ENCODE measurements at regions not wholly inside any gene's neighbourhood (a gene's known extent, or its start where the extent isn't known, plus 50 kb on each side); places are given as distances from the start of the nearest gene placed in this dataset.
A peak's percentile ranks its signal among the peaks of the same experiment; 100 is the strongest.

DNA sequence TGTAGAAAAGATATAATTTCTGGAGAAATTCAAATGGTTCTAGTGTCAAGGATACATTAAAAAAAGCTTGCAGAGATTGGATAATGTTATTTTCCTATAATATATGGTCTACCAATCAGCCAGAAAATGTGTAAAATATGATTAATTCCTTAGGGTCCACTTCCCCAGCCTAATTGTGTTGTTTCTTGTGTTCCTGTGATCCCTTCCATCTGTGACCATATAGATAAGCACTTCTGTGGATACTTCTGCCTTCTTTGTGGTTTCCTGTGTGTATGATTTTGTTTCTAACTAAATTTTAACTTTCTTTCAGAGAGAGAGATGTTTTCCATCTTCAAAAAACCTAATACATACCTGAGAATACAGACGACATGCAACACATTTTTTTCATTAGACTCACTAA is 367.1 kb upstream of the PIK3C3 start:
- in situ Hi-C loops (cut with MboI; ENCODE audit: low pct_unique_long_range_greater_than_20kb, low sequenced_read_pairs), result no loop called here

DNA sequence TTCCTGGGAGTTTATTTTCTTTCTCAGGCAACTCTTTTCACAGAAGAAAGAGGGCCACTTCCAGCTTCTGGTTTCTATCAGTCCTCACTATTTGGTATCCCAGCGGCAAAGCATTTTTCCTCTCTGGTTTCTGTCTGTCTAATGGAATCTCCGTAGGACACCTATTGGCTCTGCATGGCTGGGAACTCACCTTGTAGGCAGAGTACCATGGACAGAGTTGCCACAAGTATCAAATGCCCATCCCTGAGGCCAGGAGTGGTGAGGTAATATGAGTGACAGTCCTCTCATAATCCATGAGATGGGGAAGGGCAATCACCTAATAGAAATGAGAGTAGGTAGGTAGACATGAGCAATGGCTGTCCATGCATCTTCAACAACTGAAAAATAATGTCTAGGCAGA is 369.5 kb upstream of the PIK3C3 start:
- DNase-seq, result no peak
- in situ Hi-C loops (cut with MboI; ENCODE audit: low pct_unique_long_range_greater_than_20kb, low sequenced_read_pairs), result no loop called here

More for the DNA sequence above, 367.1 kb upstream of the PIK3C3 start:
- peak; percentile 8 for DNase-seq

DNA sequence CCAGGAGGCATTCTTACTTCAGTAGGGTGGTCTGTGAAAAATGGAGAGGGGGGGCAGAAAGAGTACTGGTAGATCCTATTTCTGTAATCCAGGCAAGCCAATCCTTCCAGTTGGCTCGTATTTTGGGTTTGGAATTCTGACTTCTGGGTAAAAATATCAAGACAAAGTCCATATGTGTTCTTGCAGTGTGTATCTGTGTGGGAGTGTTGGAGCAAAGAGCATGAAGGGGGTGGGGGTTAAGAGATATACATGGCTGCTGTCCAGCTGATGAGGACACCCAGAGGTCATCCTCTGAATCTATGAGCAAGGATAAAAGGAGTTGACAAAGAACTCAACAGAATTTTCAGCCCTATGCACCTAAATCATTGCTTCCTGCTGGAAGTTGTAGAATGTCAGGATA is 375.8 kb upstream of the PIK3C3 start:
- no peak for DNase-seq
- in situ Hi-C loops (cut with MboI; ENCODE audit: low pct_unique_long_range_greater_than_20kb, low sequenced_read_pairs), result no loop called here

DNA sequence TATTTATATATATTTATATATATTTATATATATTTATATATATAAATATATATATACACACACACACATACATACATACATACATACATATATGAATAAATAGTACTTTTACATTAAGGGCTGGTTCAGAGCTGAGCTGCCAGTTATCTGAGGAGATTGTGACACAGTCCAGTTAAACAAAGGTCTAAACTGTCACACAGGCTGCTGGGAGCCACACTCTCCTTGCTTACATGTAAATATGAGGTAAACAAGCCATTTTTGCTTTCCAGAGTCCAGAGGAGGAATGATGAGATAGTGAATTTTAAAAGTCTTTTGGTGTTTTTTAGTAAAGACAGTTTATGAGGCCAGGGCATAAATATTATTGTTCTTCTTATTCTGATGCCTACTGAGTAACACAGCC is 377.5 kb upstream of the PIK3C3 start:
- no peak for DNase-seq
- in situ Hi-C loops (cut with MboI; ENCODE audit: low pct_unique_long_range_greater_than_20kb, low sequenced_read_pairs), result no loop called here

DNA sequence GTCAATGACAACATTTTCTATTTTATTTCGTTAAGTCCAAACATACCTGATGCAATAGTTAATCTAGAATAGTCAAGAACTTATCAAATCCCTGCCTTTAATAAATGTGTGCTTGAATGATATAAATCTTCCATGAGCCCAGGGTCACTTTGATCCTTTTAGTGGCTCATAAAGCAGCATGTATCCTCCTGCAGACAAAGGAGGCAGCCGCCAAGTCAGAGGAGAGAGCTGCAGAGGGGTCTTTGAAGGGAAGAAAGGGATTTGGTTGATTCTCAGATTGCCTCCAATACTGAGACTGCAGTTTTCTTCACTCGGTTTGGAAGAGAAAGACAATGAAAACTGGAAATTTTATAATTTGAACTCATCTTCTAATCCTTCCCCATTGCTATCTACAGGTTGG is 378.4 kb upstream of the PIK3C3 start:
- no peak for DNase-seq
- in situ Hi-C loops (cut with MboI; ENCODE audit: low pct_unique_long_range_greater_than_20kb, low sequenced_read_pairs), result no loop called here

DNA sequence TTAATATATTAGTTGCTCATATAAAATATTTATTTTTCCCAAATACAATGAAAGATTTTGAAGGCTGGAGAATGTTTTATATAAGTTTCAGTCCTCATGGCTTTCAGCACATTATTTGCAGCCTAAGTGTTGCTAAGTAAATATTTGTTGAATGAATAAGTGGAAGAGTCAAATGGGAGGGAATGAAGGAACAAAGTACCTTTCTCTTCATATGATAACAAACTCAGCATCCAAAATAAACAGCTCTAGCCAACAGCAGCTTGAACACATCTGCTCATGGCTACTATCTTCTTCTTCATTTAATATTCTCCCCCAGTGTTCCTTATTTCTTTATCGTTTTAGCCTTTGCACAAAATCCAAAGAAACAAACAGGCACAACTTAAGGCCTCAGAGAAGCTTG is 385.2 kb upstream of the PIK3C3 start:
- DNase-seq, result no peak

DNA sequence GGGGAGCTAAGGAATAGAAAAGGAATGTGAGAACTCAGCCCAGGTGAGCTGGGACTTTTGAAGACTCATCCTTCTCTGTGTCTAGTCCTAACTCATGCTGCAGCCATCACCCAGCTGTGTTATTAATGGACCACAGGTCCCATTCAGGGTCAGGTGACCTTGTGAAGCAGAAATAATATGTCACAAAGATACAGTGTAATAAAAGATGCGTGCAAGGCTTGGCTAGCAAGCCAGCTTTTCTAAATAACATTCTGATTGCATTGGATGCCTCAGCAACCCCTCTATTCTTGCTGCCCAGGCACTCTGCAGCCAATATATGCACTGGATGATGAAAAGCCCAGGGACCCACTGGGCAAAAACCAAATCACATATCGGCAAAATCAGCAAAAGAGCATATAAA is 393.1 kb upstream of the PIK3C3 start:
- no peak for DNase-seq
- in situ Hi-C loops (cut with MboI; ENCODE audit: low pct_unique_long_range_greater_than_20kb, low sequenced_read_pairs), result no loop called here

More for the DNA sequence above, 385.2 kb upstream of the PIK3C3 start:
- in situ Hi-C loops (cut with MboI; ENCODE audit: low pct_unique_long_range_greater_than_20kb, low sequenced_read_pairs), result no loop called here

DNA sequence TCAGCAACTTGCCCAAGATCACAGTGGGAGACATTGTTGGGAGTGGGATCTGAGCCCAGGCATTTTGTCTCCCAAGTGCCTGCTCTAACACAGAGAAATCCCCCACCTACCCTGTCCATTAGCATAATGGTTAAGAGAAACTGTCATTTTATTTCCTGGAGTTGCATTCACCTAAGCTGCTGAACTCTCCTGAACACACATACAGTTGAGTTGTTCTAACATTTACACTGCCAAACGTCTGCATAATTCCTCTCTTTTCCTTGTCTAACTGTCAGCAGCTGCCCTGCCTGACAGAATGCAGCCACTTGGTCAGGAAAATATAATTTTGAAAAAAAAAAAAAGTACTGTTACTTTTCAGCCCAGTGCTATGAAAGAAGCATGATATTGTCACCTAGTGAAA is 396.3 kb upstream of the PIK3C3 start:
- in situ Hi-C loops (cut with MboI; ENCODE audit: low pct_unique_long_range_greater_than_20kb, low sequenced_read_pairs), result no loop called here
- DNase-seq, result no peak

DNA sequence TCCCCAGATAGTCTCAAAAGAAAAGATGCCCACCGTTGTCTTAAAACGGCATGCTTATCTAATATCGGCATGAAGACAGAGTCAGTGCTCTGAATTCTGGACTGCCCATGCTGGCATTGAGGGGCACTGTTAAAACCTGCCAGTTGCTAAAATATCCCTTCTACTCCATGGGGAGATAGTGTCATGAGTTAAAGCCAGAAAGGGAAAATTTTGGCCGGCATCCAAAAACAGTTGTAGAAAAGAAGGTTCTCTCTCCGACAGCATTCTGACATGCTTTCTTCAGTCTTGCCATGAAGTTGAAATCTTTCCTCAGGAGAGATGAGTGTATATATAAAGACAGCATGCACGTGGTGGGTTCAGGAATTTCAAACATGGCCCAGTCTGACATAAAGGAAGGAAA is 401.3 kb upstream of the PIK3C3 start:
- DNase-seq, result no peak
- in situ Hi-C loops (cut with MboI; ENCODE audit: low pct_unique_long_range_greater_than_20kb, low sequenced_read_pairs), result no loop called here

DNA sequence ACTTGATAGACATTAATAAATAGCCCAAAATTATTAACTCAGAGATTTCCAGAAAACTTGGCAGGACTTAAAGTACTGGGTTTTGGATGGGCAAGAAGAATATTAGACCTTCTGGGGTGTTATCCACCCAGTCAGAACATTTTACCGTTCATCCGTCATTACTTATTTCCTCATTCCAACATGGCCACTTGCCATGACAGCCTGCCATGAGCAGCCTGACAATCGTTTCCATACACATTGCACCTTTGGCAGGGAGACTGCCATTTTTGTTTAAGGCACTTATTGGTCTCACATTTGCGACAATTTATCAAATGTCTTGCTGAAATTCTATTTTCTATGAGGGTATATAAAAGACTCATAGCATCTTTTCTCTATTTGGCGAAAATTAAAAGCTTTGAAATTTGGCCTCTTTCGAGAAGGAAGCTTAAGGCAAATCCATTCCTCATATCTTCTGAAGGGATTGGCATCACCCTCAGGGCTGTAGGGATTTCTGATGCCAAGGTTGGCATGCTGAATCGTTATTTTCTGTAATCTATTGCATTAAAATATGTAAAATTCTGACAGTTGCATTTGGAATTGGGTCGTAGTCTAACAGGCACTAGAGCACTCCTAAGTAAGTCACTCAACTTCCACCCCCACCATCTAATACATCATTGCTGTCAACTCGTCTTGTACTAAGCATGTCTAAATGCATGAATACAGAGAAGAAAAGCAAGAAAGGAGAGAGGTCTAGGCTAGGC is 406.3 kb upstream of the PIK3C3 start:
- in situ Hi-C loops (cut with MboI; ENCODE audit: low pct_unique_long_range_greater_than_20kb, low sequenced_read_pairs), result no loop called here
- DNase-seq, result no peak

DNA sequence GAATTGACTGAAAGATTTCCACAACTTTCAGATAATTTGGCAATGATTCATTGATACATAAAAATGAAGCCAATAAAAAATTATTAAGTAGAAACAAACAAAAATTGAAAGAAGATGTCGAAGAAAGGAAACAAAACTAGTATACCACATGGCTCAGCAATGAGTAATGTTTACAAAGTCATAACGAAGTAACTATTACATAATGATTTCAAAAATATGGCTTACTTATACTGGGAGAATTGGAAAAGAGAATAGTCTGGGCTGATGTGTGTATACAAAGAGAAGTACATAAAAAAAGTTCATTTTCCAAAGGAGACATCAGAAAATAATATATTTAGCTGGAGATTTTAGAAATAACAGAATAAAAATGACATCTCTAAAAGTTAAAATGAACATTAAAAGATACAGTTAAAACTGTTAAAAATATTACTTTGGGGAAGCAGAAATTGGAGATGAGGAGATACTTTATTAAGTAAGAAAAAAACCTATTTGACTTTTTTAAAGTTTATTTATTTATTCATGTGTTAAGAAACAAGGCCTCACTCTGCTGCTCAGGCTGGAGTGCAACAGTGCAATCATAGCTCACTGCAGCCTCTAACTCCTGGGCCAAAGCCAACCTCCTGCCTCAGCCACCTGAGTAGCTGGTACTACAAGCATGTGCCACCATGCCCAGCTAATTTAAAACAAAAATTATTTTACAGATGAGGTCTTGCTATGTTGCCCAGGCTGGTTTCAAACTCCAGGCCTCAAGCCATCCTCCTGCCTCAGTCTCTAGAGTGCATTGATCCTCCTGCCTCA is 409.7 kb upstream of the PIK3C3 start:
- in situ Hi-C loops (cut with MboI; ENCODE audit: low pct_unique_long_range_greater_than_20kb, low sequenced_read_pairs), result no loop called here

DNA sequence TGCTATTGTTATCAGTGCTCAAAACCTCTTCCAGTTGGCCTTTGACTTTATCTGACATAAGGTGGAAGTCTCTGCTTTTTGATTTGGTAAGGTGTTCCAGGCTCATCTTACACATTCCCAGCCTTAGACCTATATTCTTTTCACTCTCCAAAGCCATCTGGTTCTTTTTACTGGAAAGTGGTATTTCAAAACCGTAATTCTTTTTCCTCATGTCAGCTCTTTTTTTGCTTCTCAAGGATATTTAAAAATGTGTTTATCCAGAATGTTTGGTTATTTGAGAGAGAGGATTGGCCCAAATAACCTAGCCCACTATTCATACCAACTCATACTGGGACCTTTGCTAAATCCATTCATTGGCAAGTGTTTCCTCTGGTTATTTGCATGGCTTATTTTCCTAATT is 411.2 kb upstream of the PIK3C3 start:
- in situ Hi-C loops (cut with MboI; ENCODE audit: low pct_unique_long_range_greater_than_20kb, low sequenced_read_pairs), result no loop called here
- DNase-seq, result no peak

More for the DNA sequence above, 409.7 kb upstream of the PIK3C3 start:
- DNase-seq, result no peak

DNA sequence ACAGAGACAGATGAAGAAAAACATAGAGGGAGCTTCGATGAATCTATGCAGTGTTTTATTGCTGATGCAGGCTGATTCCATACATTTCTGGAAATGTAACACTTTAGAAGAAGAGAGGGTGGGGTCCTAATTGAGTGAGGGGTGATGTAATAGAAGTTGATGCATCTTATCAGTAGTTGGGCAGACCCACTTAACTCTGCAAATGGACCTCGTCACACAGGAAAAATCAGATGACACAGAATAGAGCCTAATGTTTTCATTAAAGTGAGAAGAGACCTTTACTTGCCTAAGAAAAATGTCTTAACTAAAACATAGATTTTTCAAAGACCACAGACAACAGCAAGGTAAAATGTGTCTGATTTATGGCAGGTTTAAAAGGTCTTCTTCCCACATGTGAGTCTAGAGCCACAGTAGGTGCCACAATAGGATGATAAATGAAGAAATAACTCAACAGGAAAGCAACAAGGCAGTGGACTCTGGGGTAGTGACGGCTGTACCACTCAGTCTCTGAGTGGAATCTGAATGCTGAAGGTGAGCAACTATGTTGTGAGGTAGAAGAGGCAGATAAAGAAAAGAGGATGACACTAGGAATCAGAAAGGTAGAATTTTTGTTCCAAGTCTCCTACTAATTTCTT is 414.7 kb upstream of the PIK3C3 start:
- DNase-seq, result no peak
- in situ Hi-C loops (cut with MboI; ENCODE audit: low pct_unique_long_range_greater_than_20kb, low sequenced_read_pairs), result no loop called here

DNA sequence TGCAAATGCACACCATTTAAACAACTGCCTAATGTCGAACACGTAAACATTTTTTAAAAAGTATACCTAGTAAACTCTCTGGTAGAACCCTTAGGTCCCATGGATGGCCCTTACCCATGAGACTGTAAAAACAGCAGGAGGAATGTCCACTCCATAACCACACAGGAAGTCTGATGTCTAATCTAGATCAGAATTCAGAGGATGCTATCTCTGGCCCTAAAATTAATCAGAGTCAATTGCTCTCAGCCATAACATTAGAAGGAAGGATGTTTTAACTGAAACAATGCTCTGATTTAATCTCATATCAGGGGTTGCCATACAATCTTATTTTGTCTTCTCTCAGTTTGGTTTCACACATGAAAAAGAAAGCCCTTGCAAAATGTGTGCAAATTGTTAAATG is 416.3 kb upstream of the PIK3C3 start:
- no peak for DNase-seq
- in situ Hi-C loops (cut with MboI; ENCODE audit: low pct_unique_long_range_greater_than_20kb, low sequenced_read_pairs), result no loop called here

DNA sequence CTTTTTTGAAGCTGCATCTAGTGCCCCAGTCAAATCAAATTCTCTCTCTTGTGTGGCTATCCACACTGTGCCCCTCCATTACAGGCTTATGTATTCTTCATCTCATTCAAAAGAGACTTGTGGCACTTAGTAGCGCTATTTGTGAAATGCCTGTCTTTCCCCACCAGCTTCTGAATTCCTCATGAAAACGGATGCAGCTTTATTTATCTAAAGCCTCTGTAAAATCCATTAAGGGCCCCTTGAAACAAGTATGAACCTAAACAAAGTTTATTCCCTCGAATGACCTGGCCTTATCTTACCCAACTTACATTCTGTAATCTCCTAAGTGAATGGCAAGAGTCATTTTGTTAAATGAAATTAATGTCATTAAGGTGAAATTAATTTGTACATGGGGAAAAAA is 417.4 kb upstream of the PIK3C3 start:
- no peak for DNase-seq
- in situ Hi-C loops (cut with MboI; ENCODE audit: low pct_unique_long_range_greater_than_20kb, low sequenced_read_pairs), result no loop called here

DNA sequence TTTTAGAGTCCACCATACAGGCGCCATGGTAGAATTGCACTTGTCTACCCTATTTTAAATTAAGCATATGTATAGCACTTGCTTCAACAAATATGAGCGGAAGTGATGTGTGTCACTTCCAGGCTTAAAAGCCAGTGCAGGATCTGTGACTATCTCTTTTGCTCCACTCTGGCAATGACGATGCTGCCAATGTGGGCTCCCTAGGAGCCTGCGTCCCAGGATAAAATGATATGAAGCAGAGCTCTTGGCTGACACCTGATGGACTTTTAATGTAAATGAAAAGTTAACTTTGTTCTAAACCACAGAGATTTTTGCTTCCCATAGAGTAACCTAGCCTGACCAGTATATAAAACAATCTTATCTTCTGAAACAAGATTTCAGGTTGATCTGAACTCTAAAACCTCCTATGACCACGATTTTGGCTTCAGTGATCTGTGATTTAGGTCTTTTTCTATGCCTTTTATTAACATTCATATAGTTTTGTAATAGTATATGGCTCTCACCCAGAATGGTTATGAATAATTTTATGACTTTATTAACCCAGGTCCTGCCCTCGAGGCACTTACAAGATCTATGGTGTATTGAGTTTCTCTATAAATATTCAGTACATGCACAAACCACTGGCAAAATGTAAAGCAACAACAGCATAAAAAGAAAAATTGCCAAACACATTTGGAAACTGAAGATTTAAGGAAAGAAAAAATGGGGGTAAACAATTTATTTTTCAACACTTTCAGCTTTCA is 422.5 kb upstream of the PIK3C3 start:
- DNase-seq, result peak; percentile 2
- in situ Hi-C loops (cut with MboI; ENCODE audit: low pct_unique_long_range_greater_than_20kb, low sequenced_read_pairs), result no loop called here

DNA sequence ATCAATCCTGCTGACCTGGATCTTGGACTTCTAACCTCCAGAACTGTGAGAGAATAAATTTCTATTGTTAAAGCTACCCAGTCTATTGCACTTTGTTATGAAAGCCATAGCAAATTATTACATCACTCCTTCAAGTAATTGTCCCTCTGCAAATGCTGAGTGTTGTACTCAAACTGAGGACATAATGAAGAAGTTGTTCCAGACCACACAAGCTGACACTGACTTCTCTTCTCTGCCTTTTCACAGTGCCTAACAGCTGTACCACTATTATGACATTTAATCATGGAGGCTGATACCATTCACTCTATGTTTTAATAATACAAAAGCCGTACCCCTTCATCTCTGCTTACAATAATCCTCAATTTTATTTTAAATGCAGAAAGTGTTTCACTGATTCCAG is 424.1 kb upstream of the PIK3C3 start:
- in situ Hi-C loops (cut with MboI; ENCODE audit: low pct_unique_long_range_greater_than_20kb, low sequenced_read_pairs), result no loop called here
- DNase-seq, result no peak

DNA sequence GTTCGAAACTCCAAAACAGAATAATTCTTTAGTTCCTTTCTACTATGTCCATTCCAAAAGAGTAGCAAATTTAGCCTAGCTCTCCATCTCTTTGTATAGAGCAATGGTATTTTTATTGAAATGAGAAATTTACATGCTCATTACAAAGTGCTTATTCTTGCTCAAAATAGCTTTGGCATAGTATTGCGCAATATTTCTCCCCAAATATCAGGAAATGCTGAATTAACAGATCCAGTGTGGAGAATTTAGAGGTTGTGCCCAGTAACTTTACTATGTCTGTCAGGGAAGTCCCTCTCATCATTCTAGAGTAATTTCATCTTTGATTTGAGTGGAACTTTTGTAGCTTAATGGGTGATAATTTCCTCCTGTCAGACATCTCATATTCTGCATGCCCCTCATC is 425.9 kb upstream of the PIK3C3 start:
- no peak for DNase-seq
- in situ Hi-C loops (cut with MboI; ENCODE audit: low pct_unique_long_range_greater_than_20kb, low sequenced_read_pairs), result no loop called here

DNA sequence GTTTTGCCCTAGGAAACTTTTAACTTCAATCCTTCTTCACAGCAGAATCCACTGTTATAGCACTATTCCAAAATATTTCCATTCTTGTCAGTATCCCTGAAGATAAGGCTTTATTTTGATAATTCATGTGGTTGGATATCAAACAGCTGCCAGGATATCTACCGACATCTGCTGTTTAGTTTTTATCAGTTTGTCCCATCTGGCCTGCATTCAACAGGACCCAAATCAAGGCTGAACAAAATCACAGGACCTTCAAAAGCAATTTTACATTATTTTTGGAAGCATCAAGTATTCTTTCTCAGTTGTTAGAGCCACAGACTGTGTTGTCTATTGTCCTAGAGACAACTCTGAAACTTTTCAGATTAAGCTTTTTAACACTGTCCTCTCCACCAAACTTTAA is 429.0 kb upstream of the PIK3C3 start:
- DNase-seq, result no peak
- in situ Hi-C loops (cut with MboI; ENCODE audit: low pct_unique_long_range_greater_than_20kb, low sequenced_read_pairs), result no loop called here
